ENCODE measurements at regions not wholly inside any gene's neighbourhood (a gene's known extent, or its start where the extent isn't known, plus 50 kb on each side); places are given as distances from the start of the nearest gene placed in this dataset.

DNA sequence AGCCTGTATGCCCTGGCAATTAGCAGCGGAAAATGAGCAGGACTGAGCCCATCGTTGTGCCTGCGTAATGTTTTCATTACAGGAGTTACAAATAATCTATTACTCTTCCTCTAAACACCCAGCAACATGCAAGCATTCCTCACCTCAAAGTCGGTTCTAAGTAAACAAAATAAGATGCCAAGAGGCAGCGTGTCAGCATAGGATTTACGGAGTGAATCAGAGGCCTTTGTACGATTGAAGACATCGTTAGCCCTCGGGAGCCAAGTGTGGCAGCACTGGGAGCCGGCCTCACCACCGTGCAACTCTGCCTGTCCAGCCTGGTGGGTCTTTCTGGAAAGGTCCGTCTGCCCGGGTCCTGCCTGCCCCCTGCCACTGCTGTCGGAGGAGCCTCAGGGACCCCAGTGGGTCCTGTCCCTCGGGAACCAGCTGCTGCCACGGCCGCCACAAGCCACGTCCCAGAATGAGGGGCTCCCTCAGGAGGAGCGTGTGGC, 80.1 kb upstream of the CTDP1 start:
- DNase-seq (ENCODE audit: low read depth) = no peak
- no peak overlapping the region for H3K4me3 ChIP-seq (ENCODE audit: low read depth, low read length)
- H3K36me3 ChIP-seq (ENCODE audit: control insufficient read depth, insufficient read depth, low read length) = no peaks in the 10 kb centered on the region
- no peak for TF ChIP-seq CTCF (IDR thresholded peaks at IDR 0.05; ENCODE audit: insufficient read depth, low read length, poor library complexity, severe bottlenecking)
- peaks cover 38% of the 10 kb centered on the region for H3K27me3 ChIP-seq (ENCODE audit: control insufficient read depth, insufficient read depth, low read length)

GRCh38 chr18:79600141-79600540, 79.5 kb upstream of the CTDP1 start:
- DNase-seq (ENCODE audit: low read depth) = no peak
- H3K4me3 ChIP-seq (ENCODE audit: low read depth, low read length) = no peak overlapping the region
- peaks cover 38% of the 10 kb centered on the region for H3K27me3 ChIP-seq (ENCODE audit: control insufficient read depth, insufficient read depth, low read length)
- H3K36me3 ChIP-seq (ENCODE audit: control insufficient read depth, insufficient read depth, low read length) = no peaks in the 10 kb centered on the region
- TF ChIP-seq CTCF (IDR thresholded peaks at IDR 0.05; ENCODE audit: insufficient read depth, low read length, poor library complexity, severe bottlenecking) = no peak

GRCh38 chr18:79600596-79600995, 79.0 kb upstream of the CTDP1 start:
- Histone ChIP-seq H3K4me3 (ENCODE audit: low read depth, low read length) (no peak overlapping the region), H3K27me3 (ENCODE audit: control insufficient read depth, insufficient read depth, low read length) (peaks cover 38% of the 10 kb centered on the region), H3K36me3 (ENCODE audit: control insufficient read depth, insufficient read depth, low read length) (no peaks in the 10 kb centered on the region)
- TF ChIP-seq CTCF (IDR thresholded peaks at IDR 0.05; ENCODE audit: insufficient read depth, low read length, poor library complexity, severe bottlenecking) = no peak
- DNase-seq (ENCODE audit: low read depth) = no peak

DNA sequence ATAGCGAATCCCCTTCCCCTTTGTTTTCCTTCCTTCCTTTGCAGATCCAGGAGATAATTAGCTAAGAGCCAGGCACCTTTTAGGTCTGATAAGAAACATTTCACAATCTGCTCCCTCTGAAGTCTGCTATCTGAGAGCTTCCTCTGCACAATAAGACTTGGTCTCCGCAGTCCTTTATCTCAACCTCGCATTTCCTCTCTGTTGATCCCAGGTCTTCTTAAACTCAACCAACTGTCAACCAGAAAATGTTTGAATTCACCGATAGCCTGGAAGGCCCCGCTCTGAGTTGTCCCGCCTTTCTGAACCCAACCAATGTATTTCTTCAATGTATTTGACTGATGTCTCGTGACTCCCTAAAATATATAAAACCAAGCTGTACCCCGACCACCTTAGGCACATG, 78.4 kb upstream of the CTDP1 start:
- H3K27me3 ChIP-seq (ENCODE audit: control insufficient read depth, insufficient read depth, low read length) = peaks cover 33% of the 10 kb centered on the region
- no peak overlapping the region for H3K4me3 ChIP-seq (ENCODE audit: low read depth, low read length)
- DNase-seq (ENCODE audit: low read depth) = no peak
- no peak for TF ChIP-seq CTCF (IDR thresholded peaks at IDR 0.05; ENCODE audit: insufficient read depth, low read length, poor library complexity, severe bottlenecking)
- H3K36me3 ChIP-seq (ENCODE audit: control insufficient read depth, insufficient read depth, low read length) = no peaks in the 10 kb centered on the region

DNA sequence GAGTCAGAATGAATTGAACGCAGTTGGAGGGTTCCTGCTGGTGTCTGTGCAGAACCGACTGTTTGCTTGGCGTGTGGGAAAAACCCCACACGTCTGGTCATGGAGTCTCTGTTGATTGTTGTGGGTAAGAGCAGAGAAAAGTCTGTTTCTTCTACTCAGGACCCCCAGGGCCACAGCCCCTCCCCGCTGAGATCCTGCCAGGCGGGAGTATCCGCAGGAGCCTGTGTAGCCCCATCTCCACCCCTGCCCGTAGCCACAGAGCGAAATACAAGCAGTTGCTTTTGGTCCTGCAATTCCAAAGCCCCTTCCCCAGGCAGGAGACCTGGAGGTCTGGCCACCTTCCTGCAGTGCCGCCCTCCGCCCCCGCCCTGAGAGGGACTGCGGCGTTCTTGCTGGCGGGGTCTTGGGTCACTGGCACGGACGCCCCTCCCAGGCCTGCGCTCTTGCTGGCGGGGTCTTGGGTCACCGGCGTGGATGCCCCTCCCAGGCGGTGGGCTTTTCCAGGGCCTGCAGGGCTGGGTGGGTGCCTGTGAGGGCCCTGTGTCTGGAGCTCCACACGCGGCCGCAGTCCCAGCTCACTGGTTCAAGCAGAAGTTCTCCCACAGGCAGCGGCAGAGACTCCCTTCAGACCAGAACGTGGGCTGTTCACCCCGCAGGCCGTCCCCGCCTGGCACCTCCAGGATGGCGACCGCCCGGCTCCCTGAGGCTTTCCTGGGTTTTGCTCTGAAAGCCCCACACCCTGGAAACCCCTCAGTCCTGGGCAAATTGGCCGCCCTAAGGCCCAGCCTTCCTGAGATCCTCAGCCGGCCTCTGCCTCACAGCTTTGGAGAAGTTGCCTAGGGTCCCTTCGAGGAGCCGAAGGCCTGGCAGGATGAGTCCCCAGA, 76.0 kb upstream of the CTDP1 start:
- H3K36me3 ChIP-seq (ENCODE audit: control insufficient read depth, insufficient read depth, low read length) = no peaks in the 10 kb centered on the region
- no peak for DNase-seq (ENCODE audit: low read depth)
- no peak for TF ChIP-seq CTCF (IDR thresholded peaks at IDR 0.05; ENCODE audit: insufficient read depth, low read length, poor library complexity, severe bottlenecking)
- no peak overlapping the region for H3K4me3 ChIP-seq (ENCODE audit: low read depth, low read length)
- H3K27me3 ChIP-seq (ENCODE audit: control insufficient read depth, insufficient read depth, low read length) = peaks cover 15% of the 10 kb centered on the region
